ENCODE measurements at regions not wholly inside any gene's neighbourhood (a gene's known extent, or its start where the extent isn't known, plus 50 kb on each side); places are given as distances from the start of the nearest gene placed in this dataset.

GRCh38 chr5:124663101-124663506 lies 83.3 kb downstream of the ZNF608 start:
- no peak for DNase-seq

GRCh38 chr5:124662181-124662781 lies 84.2 kb downstream of the ZNF608 start:
- DNase-seq = no peak

- no peak for DNase-seq
These were observed 84.9 kb downstream of the ZNF608 start for GRCh38 chr5:124661317-124662141.

GRCh38 chr5:124660229-124661093 lies 86.0 kb downstream of the ZNF608 start:
- no peak for DNase-seq

- DNase-seq = no peak
These were observed 86.6 kb downstream of the ZNF608 start for GRCh38 chr5:124659798-124660197.

GRCh38 chr5:124658867-124659557 lies 87.4 kb downstream of the ZNF608 start:
- DNase-seq = no peak

GRCh38 chr5:124655921-124656511 lies 90.4 kb downstream of the ZNF608 start:
- no peak for DNase-seq

- DNase-seq = no peak
These were observed 91.1 kb downstream of the ZNF608 start for GRCh38 chr5:124655251-124655917.

- no peak for DNase-seq
These were observed 92.0 kb downstream of the ZNF608 start for GRCh38 chr5:124654418-124654817.

- DNase-seq = no peak
These were observed 92.8 kb downstream of the ZNF608 start for GRCh38 chr5:124653666-124654065.

GRCh38 chr5:124652892-124653441 lies 93.5 kb downstream of the ZNF608 start:
- no peak for DNase-seq

- DNase-seq = no peak
These were observed 94.0 kb downstream of the ZNF608 start for GRCh38 chr5:124652514-124652819.

GRCh38 chr5:124651663-124652513 lies 94.6 kb downstream of the ZNF608 start:
- DNase-seq = no peak

- DNase-seq = no peak
These were observed 95.3 kb downstream of the ZNF608 start for GRCh38 chr5:124650951-124651662.

- DNase-seq = no peak
These were observed 96.3 kb downstream of the ZNF608 start for GRCh38 chr5:124650147-124650561.

- peak; percentile 24 for DNase-seq
These were observed 96.8 kb downstream of the ZNF608 start for GRCh38 chr5:124649491-124650146.

GRCh38 chr5:124648902-124649467 lies 97.5 kb downstream of the ZNF608 start:
- no peak for DNase-seq

- DNase-seq = no peak
These were observed 99.1 kb downstream of the ZNF608 start for GRCh38 chr5:124647352-124647751.

- DNase-seq = no peak
These were observed 101.0 kb downstream of the ZNF608 start for GRCh38 chr5:124645396-124645795.
